IPS DF 19.7 (cell line): ENCODE measurements at regions not wholly inside any gene's neighbourhood (a gene's known extent, or its start where the extent isn't known, plus 50 kb on each side); places are given as distances from the start of the nearest gene placed in this dataset.
"Not testable (repeated sequence)": the region's sequence is repeated elsewhere in the genome, so short reads cannot be mapped to it uniquely, and the experiment has no call there.

Source experiments
- DNase-seq: peaks from one replicate; pipeline ENCODE4 v3.0.0-alpha.2; 2013; ENCODE audit warnings: low read depth, low spot score

- no peak for DNase-seq
Measured at GRCh38 chr13:43946281-43946680, 66.6 kb downstream of the LACC1 start.

- DNase-seq = no peak
Measured at GRCh38 chr13:43947897-43948458, 68.3 kb downstream of the LACC1 start.

GRCh38 chr13:43953370-43953769 lies 73.7 kb downstream of the LACC1 start:
- DNase-seq = no peak

- not testable (repeated sequence) for DNase-seq
Measured at GRCh38 chr13:43956975-43957374, 77.3 kb downstream of the LACC1 start.

DNA sequence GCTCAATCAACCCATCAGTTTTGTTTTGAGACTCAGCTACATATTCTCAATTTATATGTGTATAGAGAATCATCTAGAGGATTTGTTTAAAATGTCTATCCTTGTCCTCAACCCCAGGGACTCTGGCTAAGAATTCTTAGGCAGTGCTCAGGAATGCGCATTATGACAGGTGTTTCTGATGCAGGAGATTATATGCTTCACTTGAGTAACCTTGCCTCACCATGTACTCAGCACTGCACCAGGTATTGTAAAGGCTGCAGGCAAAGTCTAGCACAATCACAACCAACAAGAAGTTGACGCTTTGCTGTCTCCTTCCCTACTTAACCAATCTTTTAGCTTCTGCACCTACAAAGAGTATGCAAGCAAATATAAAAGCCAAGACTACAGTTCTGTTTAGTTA lies 79.6 kb downstream of the LACC1 start:
- no peak for DNase-seq

DNA sequence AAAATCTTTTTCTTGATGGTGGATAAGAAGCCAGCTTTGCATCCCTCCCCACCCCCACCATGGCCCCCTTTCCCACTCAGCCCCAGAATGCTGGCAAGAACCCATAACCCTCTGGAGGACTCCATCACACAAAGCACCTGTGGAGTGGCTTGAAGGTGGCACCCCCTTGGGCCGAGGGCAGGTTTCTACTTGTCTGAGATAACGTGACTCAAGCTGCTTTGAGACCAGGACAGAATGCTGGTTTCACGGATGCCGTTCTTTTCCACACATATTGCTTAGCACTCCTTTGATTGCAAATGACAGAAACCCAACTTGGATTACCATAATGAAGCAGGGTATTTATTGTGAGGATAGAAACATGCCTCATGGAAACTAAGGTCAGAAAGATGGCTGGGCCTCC lies 82.2 kb downstream of the LACC1 start:
- DNase-seq = no peak

DNA sequence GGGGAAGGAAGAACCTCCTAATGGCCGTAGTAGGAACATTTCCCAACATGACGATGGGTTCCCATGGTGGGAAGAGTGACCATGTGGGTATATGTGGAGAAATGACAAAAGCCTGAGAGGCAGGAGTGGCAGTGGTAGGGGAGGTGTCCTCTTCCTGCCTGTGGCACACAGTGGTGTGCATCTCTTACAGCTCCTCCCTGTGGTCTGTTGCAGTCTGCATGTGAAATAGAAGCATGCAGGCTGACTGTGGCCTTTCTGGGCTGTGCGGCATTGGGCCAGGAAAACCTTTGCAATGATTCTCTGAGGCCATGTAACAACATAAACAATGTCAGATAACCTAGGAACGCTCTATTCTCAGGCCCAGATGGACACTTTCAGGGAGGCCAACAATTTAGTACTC lies 84.0 kb downstream of the LACC1 start:
- DNase-seq = peak; percentile 17

GRCh38 chr13:43964698-43965458 lies 85.2 kb downstream of the LACC1 start:
- DNase-seq = no peak

- DNase-seq = no peak
Measured at GRCh38 chr13:43965459-43965845, 85.7 kb downstream of the LACC1 start.

- DNase-seq = not testable (repeated sequence)
Measured at GRCh38 chr13:43968251-43968942, 88.7 kb downstream of the LACC1 start.

DNA sequence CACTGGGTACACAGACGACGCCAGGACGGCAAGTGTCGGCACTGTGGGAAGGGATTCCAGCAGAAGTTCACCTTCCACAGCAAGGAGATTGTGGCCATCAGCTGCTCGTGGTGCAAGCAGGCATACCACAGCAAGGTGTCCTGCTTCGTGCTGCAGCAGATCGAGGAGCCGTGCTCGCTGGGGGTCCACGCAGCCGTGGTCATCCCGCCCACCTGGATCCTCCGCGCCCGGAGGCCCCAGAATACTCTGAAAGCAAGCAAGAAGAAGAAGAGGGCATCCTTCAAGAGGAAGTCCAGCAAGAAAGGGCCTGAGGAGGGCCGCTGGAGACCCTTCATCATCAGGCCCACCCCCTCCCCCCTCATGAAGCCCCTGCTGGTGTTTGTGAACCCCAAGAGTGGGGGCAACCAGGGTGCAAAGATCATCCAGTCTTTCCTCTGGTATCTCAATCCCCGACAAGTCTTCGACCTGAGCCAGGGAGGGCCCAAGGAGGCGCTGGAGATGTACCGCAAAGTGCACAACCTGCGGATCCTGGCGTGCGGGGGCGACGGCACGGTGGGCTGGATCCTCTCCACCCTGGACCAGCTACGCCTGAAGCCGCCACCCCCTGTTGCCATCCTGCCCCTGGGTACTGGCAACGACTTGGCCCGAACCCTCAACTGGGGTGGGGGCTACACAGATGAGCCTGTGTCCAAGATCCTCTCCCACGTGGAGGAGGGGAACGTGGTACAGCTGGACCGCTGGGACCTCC lies 89.4 kb downstream of the LACC1 start:
- not testable (repeated sequence) for DNase-seq

- not testable (repeated sequence) for DNase-seq
Measured at GRCh38 chr13:43969919-43970318, 90.2 kb downstream of the LACC1 start.

GRCh38 chr13:43970520-43971242 lies 91.0 kb downstream of the LACC1 start:
- DNase-seq = not testable (repeated sequence)

GRCh38 chr13:43971324-43971723 lies 91.6 kb downstream of the LACC1 start:
- not testable (repeated sequence) for DNase-seq

- no peak for DNase-seq
Measured at GRCh38 chr13:43977911-43978310, 98.2 kb downstream of the LACC1 start.

DNA sequence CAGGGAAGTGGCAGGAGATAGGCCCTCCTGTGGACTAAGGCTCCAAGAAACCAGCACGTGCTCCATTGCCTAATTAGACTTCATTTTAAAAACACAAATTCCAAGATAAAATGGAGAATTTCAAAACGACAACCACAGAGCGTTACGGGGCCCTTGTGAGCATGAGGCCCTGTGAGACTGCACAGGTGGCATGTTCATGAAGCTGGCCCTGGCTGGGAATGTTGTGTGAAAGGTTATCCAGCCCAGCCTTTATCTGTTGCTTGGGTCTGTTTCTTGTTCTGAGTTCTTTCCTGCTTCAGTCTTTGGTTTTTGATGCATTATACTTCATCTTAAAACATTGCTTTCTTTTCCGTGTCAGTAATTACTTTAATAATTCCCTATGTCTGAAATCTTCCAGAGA lies 99.0 kb downstream of the LACC1 start:
- DNase-seq = no peak

DNA sequence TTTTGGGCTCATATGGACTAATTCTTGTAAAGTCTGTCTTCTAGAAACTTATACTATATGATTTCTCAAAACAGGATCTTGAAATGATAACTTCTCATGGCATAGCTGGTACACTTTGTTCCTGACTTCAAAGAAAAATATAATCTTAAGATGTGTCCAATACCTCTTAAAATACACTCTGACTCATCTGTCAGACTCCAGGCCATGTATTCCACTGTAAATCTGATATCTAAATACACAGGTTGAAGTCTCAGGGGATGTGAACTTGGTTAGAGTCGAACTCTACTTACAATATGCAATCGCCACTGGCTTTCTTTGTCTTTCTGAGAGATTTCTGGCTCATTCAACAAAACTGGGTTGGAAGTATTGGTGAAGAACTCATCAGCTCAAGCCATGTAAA lies 99.8 kb downstream of the LACC1 start:
- no peak for DNase-seq

- DNase-seq = no peak
Measured at GRCh38 chr13:43980587-43980986, 100.9 kb downstream of the LACC1 start.

GRCh38 chr13:43981091-43981490 lies 101.4 kb downstream of the LACC1 start:
- peak; percentile 20 for DNase-seq

- no peak for DNase-seq
Measured at GRCh38 chr13:43981512-43982301, 102.0 kb downstream of the LACC1 start.

GRCh38 chr13:43983373-43983772 lies 103.7 kb downstream of the LACC1 start:
- no peak for DNase-seq
